Right cardiac atrium (tissue), 5 donors: ENCODE measurements at regions not wholly inside any gene's neighbourhood (a gene's known extent, or its start where the extent isn't known, plus 50 kb on each side); places are given as distances from the start of the nearest gene placed in this dataset.

Source experiments
- ATAC-seq, 2 donors: fragments of 200-7000 bp; cut with Tn5 transposase; one replicate each; pipeline versions ENCODE4 v1.8.0 to v1.9.1; 2020; ENCODE audit warnings: moderate library complexity in 2 of 2, mild to moderate bottlenecking in 1 of 2
- DNase-seq, 3 donors: peaks; one replicate each; pipeline ENCODE4 v3.0.0-alpha.2; 2020
- H3K27ac ChIP-seq: one replicate; pipeline ENCODE4 v1.5.1; 2013; ENCODE audit warnings: mild to moderate bottlenecking, low read length, control low read depth, moderate library complexity
- H3K27me3 ChIP-seq: one replicate; pipeline ENCODE4 v1.6.1; 2013; ENCODE audit not compliant: control insufficient read depth, insufficient read depth
- H3K4me1 ChIP-seq: one replicate; pipeline ENCODE4 v1.6.1; 2013; ENCODE audit warnings: low read length; ENCODE audit not compliant: control insufficient read depth, insufficient read depth
- H3K4me3 ChIP-seq: one replicate; pipeline ENCODE4 v1.5.1; 2013; ENCODE audit warnings: low read length, control low read depth
- H3K9me3 ChIP-seq: one replicate; pipeline ENCODE4 v1.6.1; 2013; ENCODE audit warnings: low read length; ENCODE audit not compliant: control insufficient read depth
- WGBS: extraction: QIAGEN DNeasy Blood & Tissue Kit; methylation state at CpG from one replicate; pipeline ENCODE4 v1.1.7; 2013; 5-methylcytosine and 5-hydroxymethylcytosine counted together
- intact Hi-C, 4 donors: fragments of 100-400 bp; cut with DNase I; formaldehyde crosslinking; loops; one replicate each; pipeline versions ENCODE4 v1.11.0 to v1.14.0; 2022 to 2023
- donor health status: healthy with polysubstance abuse.
- donor health status: DM: no; HTN: yes; CAD: no.
- donor health status: DM: no; HTN: no; CAD: no.
- donor health status: DM: no; HTN: yes; CAD: no; lungs with severe emphysema.
- donor health status: DM: yes; HTN: yes; CAD: no.

DNA sequence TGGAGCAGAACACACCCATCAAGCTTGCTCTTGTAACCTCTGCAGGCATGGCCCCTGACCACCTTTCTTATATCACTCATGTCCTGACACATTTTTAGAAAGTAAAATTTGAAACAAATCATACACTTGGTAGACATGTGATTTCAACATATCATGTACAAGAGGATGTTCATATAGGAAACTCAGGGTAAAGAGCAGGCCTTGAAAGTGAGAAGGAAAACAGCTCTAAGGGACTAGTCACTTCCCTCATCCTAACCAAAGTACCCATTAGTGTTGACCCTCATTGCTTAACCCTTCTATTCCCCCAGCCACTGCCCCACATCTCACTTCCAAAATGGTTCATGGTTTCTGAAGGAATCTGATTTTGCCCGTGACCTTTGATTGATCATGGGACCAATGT lies 492.4 kb upstream of the KLF4 start:
- Histone ChIP-seq H3K27me3 (no peaks in the 10 kb centered on the region), H3K27ac (no peak overlapping the region), H3K9me3 (no peaks in the 10 kb centered on the region), H3K4me3 (no peak overlapping the region), H3K4me1 (no peaks in the 10 kb centered on the region)
- 97% methylated on average over 1 of the region's 1 CpG for WGBS
- ATAC-seq, result no peak
- no peak for DNase-seq
- intact Hi-C loops, result no loop called here

DNA sequence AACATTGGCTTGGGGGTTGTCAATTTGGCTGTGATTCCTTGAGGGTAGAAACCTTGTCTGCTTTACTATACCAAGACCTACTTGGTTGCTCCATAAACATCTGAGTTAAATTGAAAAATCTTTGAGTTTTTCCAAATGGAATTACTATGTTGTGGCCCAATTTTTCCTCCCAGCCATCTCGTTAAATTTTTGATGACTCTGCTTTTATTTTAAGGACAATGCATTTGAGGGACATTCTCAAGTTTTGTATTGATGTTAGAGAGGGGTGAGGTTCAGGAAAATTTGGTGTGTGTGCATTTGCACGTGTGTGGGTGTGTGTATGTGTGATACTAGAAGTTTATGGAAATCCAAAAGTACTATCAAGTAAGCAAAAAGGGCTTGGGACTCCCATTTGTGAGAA lies 491.4 kb upstream of the KLF4 start:
- WGBS, result 90% methylated on average over 2 of the region's 2 CpGs
- intact Hi-C loops, result no loop called here
- H3K27ac ChIP-seq, result no peak overlapping the region
- H3K4me1 ChIP-seq, result no peaks in the 10 kb centered on the region
- H3K4me3 ChIP-seq, result no peak overlapping the region
- H3K9me3 ChIP-seq, result no peaks in the 10 kb centered on the region
- H3K27me3 ChIP-seq, result no peaks in the 10 kb centered on the region
- DNase-seq (no peak), ATAC-seq (no peak)

DNA sequence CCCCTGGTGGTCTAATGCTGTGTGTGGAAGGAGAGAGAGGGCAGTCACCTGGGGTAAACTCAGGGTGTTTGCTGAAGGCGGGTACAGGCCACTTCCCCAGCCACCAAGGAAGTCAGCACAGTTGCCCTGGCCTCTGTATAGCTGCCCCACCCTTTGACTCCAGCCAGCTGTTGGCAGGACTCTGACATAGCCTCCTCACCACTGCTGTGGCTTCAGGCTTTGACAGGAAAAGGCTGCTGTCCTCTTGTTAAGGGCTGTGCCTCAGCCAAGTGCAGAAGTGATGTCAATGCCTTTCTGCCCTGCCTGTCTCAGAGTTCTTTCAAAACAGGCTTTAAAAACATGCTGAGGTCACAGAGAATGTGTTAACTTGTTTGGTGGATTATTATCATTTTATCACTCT lies 487.2 kb upstream of the KLF4 start:
- intact Hi-C loops, result no loop called here
- H3K27me3 ChIP-seq, result no peaks in the 10 kb centered on the region
- no peak overlapping the region for H3K4me3 ChIP-seq
- no peaks in the 10 kb centered on the region for H3K4me1 ChIP-seq
- H3K27ac ChIP-seq, result no peak overlapping the region
- peak; percentile 85 to 90 (median 86) for DNase-seq
- WGBS, result 39% methylated on average over 1 of the region's 1 CpG
- peak; percentile 97 to 98 for ATAC-seq
- no peaks in the 10 kb centered on the region for H3K9me3 ChIP-seq

DNA sequence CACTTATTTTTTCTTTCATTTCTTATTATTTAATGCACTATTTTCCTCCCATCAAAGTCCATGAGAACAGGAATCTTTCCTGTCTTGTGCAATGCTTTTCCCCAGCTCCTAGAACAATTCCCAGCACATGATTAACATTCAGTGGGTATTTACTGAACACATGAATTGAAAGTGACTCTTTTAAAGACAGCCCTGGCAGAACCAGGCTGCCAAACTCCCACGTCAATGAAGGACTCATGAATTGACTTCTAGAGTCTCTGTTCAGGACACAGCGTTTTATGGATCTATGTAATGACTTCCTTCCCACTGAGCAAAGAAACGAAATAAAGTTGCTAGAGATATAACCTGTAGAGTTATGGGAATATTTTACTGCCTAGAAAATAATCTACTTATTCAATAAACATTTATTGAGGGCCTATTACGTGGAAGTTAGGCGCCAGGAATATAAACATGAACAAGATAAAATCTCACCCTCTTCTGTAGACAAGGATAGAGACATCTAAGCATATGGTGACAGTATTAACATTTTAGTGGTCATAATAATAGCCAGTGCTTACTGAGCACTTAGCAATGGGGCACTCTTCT lies 485.9 kb upstream of the KLF4 start:
- Histone ChIP-seq H3K27ac (no peak overlapping the region), H3K27me3 (no peaks in the 10 kb centered on the region), H3K9me3 (no peaks in the 10 kb centered on the region), H3K4me3 (no peak overlapping the region), H3K4me1 (no peaks in the 10 kb centered on the region)
- peak in 2 of 3 donors; percentile 41 to 59 for DNase-seq
- whole genome bisulfite sequencing, result 85% methylated on average over 5 of the region's 5 CpGs
- intact Hi-C loops, result no loop called here
- ATAC-seq, result no peak

DNA sequence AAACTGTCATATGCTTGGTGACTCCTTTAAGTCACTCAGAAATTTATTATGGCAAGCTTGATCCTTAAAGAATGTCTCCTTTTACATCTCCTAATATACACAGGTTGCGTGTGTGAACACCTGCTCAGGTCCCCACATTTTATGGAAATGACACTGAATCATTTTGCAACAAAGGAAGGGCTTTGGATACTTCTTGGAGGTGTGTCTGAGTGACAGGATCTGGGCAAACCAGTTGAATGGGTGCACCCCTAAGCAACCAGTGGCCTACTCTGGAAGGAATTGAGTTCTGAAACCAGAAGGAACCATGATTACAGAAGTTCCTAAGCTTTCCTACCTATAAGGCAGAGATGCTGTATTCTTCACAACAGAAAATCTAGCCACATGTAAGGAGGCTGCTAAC lies 483.9 kb upstream of the KLF4 start:
- no peak for DNase-seq
- intact Hi-C loops, result no loop called here
- WGBS, result 97% methylated on average over 1 of the region's 1 CpG

DNA sequence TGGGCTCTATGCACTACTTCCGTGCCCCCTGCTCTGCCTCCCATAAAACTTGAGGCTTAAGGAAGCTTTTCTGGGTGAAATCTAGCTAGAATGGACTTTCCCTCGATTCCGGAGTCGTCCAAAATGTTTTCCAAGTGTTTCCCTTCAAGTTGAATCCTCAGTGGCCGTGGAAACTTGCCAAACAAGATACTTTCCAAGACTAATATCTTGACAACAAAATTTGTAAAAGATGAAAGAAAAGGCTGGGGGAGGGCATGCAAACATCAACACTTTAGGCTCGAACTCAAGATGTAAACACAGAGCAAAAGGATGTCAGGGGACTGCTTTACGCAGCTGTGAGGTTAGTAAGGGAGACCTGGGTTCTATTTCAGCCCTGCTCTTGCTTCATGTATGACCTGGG lies 482.8 kb upstream of the KLF4 start:
- WGBS, result 55% methylated on average over 7 of the region's 7 CpGs
- H3K4me3 ChIP-seq, result no peak overlapping the region
- H3K4me1 ChIP-seq, result no peaks in the 10 kb centered on the region
- no peak overlapping the region for H3K27ac ChIP-seq
- no peak for ATAC-seq
- H3K9me3 ChIP-seq, result no peaks in the 10 kb centered on the region
- intact Hi-C loops, result no loop called here
- H3K27me3 ChIP-seq, result no peaks in the 10 kb centered on the region
- DNase-seq, result no peak

More for the DNA sequence above, 483.9 kb upstream of the KLF4 start:
- ATAC-seq, result no peak
- no peaks in the 10 kb centered on the region for H3K9me3 ChIP-seq
- no peaks in the 10 kb centered on the region for H3K4me1 ChIP-seq
- H3K27ac ChIP-seq, result no peak overlapping the region
- H3K4me3 ChIP-seq, result no peak overlapping the region
- H3K27me3 ChIP-seq, result no peaks in the 10 kb centered on the region

DNA sequence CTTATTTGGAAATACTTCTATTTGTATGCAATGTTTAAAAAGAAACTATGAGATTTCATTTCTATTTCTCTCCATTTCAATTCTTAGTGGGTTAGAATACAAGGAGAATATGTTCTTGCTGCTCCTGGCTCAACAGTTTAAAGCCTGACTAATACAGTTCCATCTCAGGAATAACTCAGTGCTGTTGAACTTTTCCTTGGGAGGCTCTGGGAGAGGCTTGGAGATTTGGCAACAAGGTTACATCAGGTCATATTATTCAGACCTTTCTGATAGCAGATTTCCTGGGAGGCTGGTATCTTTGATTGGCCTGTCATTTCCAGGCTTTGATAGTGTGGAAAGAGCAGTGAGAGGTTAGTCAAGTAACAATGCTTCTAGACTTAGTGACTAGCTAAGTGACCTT lies 481.7 kb upstream of the KLF4 start:
- H3K27ac ChIP-seq, result no peak overlapping the region
- H3K4me3 ChIP-seq, result no peak overlapping the region
- no peaks in the 10 kb centered on the region for H3K9me3 ChIP-seq
- no peaks in the 10 kb centered on the region for H3K4me1 ChIP-seq
- intact Hi-C loops, result no loop called here
- DNase-seq (no peak), ATAC-seq (peak; percentile 64 to 92)
- no peaks in the 10 kb centered on the region for H3K27me3 ChIP-seq

DNA sequence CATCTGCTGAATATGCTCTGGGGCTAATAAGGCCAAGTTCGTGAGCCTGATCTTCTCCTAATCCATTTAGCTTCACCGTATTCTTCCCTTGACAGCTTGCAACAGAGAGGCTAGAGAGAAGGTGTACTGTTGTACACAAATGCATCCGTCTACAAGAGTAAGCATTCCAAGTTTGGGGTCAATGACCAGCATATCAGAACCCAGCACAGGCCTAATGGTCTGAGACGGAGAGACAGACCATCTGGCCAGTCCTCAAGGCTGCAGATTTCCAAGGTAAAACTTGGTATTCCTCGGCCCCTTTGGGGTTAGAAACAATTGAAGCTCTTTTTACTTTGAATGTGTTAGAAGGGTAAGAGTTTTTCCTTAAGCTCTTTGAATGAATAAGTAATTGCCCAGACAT lies 481.2 kb upstream of the KLF4 start:
- no peak overlapping the region for H3K4me3 ChIP-seq
- no peak overlapping the region for H3K27ac ChIP-seq
- WGBS, result 84% methylated on average over 5 of the region's 5 CpGs
- ATAC-seq, result peak in 1 of 2 donors; percentile 14
- H3K4me1 ChIP-seq, result no peaks in the 10 kb centered on the region
- DNase-seq, result no peak
- no peaks in the 10 kb centered on the region for H3K27me3 ChIP-seq
- intact Hi-C loops, result no loop called here
- H3K9me3 ChIP-seq, result no peaks in the 10 kb centered on the region

DNA sequence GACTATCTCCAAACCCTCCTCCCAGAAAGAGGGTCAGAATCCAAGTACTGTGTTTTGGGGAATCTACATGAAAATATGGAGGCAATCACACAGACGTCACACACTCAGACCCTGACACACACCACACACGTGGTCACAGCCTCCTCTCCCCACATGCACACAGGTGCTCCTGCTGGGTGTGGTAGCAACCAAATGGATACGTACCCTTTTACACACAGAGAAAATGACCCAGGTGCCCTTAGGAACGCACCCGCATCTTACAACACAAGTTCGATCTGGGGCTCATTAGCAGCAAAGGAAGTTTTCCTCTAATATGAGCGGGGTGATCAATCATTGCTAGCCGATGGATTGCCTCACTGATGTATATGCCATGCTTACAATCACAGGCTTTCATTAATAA lies 480.2 kb upstream of the KLF4 start:
- Histone ChIP-seq H3K4me1 (no peaks in the 10 kb centered on the region), H3K9me3 (no peaks in the 10 kb centered on the region), H3K27me3 (no peaks in the 10 kb centered on the region), H3K27ac (no peak overlapping the region), H3K4me3 (no peak overlapping the region)
- 79% methylated on average over 8 of the region's 8 CpGs for WGBS
- DNase-seq (no peak), ATAC-seq (no peak)
- intact Hi-C loops, result no loop called here

DNA sequence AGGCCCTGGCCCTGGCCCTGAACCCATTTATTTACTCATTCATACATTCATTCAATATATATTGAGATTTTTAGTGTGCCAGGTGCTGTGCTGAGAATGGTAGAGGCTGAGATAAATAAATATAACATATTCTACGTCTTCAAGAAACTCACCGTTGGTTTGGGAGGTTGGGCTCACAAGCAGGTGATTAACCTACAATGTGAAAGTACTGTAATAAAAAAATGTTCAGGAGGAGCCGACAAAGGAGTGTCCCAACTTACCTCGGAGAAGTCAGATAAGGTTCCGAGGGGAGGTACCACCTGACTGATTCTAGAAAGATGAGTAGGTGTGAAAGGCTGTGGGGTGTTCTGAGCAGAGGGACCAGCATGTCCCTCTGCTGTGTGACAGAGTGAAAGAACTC lies 479.6 kb upstream of the KLF4 start:
- intact Hi-C loops, result no loop called here
- Histone ChIP-seq H3K4me1 (no peaks in the 10 kb centered on the region), H3K9me3 (no peaks in the 10 kb centered on the region), H3K27me3 (no peaks in the 10 kb centered on the region), H3K4me3 (no peak overlapping the region), H3K27ac (no peak overlapping the region)
- no peak for ATAC-seq
- 88% methylated on average over 5 of the region's 5 CpGs for WGBS
- no peak for DNase-seq

DNA sequence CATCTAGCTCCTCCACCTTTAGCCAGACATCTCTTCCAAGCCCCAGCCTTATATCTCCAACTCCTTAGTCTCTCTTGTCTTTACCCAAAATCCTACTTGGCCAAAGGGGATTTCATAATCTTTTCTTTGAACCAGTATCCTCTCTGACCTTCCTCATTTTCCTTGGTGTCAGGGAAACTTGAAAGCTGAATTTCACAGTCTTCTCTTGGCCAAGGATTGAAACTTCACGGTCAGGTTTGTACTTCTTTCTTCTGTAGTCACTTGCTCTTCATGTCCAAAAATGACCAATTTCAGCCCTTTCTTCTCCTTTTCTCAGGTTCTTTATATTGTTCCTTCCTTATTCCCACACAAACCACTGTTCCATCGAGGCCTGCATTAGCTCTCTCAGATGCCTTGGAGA lies 473.7 kb upstream of the KLF4 start:
- Histone ChIP-seq H3K27me3 (no peaks in the 10 kb centered on the region), H3K4me1 (no peaks in the 10 kb centered on the region), H3K9me3 (no peaks in the 10 kb centered on the region), H3K27ac (no peak overlapping the region), H3K4me3 (no peak overlapping the region)
- 36% methylated on average over 2 of the region's 2 CpGs for WGBS
- ATAC-seq (no peak), DNase-seq (no peak)
- intact Hi-C loops, result no loop called here

DNA sequence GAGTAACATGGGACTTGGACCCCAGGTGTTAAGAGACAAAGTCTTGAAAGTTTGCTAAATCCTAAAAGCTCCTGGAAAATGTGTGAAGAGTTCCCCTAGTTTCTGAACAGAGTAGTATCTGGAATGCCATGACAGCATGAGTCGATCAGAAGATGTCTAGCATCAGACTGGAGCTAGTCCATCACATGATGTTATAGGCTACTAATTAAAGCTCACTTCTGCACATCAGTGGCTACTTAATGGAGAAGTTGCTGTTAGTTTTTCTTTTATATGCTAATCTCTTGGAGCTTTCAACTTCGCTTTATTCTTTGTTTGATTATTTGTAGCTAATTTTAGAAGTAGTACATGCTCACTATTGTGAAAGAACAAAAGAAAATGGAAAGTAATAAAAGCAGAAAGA lies 471.3 kb upstream of the KLF4 start:
- intact Hi-C loops, result no loop called here
- Histone ChIP-seq H3K4me3 (no peak overlapping the region), H3K4me1 (no peaks in the 10 kb centered on the region), H3K9me3 (no peaks in the 10 kb centered on the region), H3K27ac (no peak overlapping the region), H3K27me3 (no peaks in the 10 kb centered on the region)
- no peak for DNase-seq
- 63% methylated on average over 2 of the region's 2 CpGs for WGBS
- no peak for ATAC-seq
